ENCODE measurements at regions not wholly inside any gene's neighbourhood (a gene's known extent, or its start where the extent isn't known, plus 50 kb on each side); places are given as distances from the start of the nearest gene placed in this dataset.

DNA sequence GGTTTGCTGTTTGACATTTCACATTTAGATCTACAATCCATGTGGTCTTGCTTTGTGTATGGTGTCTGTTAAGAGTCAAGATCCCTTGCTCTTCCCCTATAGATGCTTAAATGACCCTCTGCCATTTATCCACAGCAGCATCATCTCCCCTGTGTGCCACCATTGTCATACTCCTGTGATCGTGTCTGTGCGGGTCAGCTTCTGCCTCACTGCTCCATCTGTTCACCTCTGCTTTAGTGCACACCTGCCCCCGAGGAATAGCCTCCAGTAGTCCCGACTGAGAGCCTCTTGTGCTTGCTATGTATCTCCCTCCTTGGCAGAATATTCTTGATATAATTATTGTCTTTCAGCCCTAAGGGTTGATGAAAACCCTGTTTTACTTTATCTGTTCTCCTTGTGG lies 551.2 kb downstream of the CDH26 start:
- TF ChIP-seq, protein P1, sequence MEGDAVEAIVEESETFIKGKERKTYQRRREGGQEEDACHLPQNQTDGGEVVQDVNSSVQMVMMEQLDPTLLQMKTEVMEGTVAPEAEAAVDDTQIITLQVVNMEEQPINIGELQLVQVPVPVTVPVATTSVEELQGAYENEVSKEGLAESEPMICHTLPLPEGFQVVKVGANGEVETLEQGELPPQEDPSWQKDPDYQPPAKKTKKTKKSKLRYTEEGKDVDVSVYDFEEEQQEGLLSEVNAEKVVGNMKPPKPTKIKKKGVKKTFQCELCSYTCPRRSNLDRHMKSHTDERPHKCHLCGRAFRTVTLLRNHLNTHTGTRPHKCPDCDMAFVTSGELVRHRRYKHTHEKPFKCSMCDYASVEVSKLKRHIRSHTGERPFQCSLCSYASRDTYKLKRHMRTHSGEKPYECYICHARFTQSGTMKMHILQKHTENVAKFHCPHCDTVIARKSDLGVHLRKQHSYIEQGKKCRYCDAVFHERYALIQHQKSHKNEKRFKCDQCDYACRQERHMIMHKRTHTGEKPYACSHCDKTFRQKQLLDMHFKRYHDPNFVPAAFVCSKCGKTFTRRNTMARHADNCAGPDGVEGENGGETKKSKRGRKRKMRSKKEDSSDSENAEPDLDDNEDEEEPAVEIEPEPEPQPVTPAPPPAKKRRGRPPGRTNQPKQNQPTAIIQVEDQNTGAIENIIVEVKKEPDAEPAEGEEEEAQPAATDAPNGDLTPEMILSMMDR (IDR thresholded peaks at IDR 0.05; ENCODE audit: insufficient read depth, low read depth, low read length) = no peak
- no peak for TF ChIP-seq EZH2 (IDR thresholded peaks at IDR 0.05; ENCODE audit: insufficient read depth, low read length)

All from astrocyte (in vitro differentiated cells and primary cell).